RWPE2 (cell line): ENCODE measurements at regions not wholly inside any gene's neighbourhood (a gene's known extent, or its start where the extent isn't known, plus 50 kb on each side); places are given as distances from the start of the nearest gene placed in this dataset.

Source experiments
- ATAC-seq: fragments of 200-7000 bp; cut with Tn5 transposase; 3 replicates; pipeline ENCODE4 v1.9.1; 2021; ENCODE audit warnings: low read depth
- DNase-seq: peaks from one replicate; pipeline ENCODE4 v3.0.0-alpha.2; 2020; ENCODE audit warnings: low spot score
- H3K27ac ChIP-seq: fragments of 450-650 bp; 2 replicates; pipeline ENCODE4 v1.5.1; 2017; ENCODE audit warnings: mild to moderate bottlenecking; ENCODE audit not compliant: poor library complexity, severe bottlenecking
- H3K27me3 ChIP-seq: fragments of 250-450 bp; sonication (Bioruptor Pico); 2 replicates; pipeline ENCODE4 v1.5.1; 2021; ENCODE audit warnings: mild to moderate bottlenecking, moderate library complexity; ENCODE audit not compliant: insufficient read depth, poor library complexity, severe bottlenecking
- H3K36me3 ChIP-seq: fragments of 250-450 bp; sonication (Bioruptor Pico); 2 replicates; pipeline ENCODE4 v1.5.1; 2020; ENCODE audit warnings: low read depth, mild to moderate bottlenecking, moderate library complexity
- H3K4me1 ChIP-seq: fragments of 250-450 bp; sonication (Bioruptor Pico); 2 replicates; pipeline ENCODE4 v1.5.1; 2021; ENCODE audit warnings: mild to moderate bottlenecking, moderate library complexity; ENCODE audit not compliant: insufficient read depth, poor library complexity, severe bottlenecking
- H3K4me3 ChIP-seq: fragments of 250-450 bp; sonication (Bioruptor Pico); 2 replicates; pipeline ENCODE4 v1.5.1; 2021; ENCODE audit warnings: mild to moderate bottlenecking, moderate library complexity; ENCODE audit not compliant: severe bottlenecking
- H3K9me3 ChIP-seq: fragments of 250-450 bp; sonication (Bioruptor Pico); 2 replicates; pipeline ENCODE4 v1.5.1; 2021; ENCODE audit warnings: mild to moderate bottlenecking, moderate library complexity; ENCODE audit not compliant: severe bottlenecking
- TF ChIP-seq, protein P1 (sequence below): fragments of 450-650 bp; IDR thresholded peaks from one replicate; pipeline ENCODE4 v1.5.1; 2017; ENCODE audit warnings: mild to moderate bottlenecking, moderate library complexity; ENCODE audit not compliant: poor library complexity, severe bottlenecking

DNA sequence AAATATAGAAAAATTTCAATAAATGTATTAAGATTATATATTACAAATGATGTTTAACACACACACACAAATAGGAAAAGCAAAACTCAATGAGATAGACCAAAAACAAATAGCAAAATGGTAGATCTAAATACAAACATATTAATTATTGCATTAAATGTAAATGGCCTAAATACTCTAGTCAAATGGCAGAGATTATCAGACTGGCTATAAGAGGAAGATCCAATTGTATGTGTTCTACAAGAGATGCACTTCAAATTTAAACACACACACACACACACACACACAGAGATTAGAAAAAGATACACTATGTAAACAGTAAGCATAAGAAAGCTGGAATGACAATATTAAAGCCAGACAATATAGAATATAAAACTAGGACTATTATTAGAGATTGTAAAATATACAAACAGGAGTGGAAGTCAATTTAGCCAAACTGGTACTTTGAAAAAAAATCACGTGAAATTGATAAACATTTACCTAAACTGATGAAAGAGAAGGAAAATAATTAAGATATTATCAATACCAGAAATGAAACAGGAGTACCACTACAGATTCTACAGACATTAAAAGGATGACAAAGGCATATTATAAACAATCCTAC, 150.5 kb downstream of the TBXT start:
- H3K27me3 ChIP-seq: no peaks in the 10 kb centered on the region
- H3K36me3 ChIP-seq: no peaks in the 10 kb centered on the region
- no peak for ATAC-seq
- DNase-seq: no peak
- no peak overlapping the region for H3K27ac ChIP-seq
- TF ChIP-seq, protein P1, sequence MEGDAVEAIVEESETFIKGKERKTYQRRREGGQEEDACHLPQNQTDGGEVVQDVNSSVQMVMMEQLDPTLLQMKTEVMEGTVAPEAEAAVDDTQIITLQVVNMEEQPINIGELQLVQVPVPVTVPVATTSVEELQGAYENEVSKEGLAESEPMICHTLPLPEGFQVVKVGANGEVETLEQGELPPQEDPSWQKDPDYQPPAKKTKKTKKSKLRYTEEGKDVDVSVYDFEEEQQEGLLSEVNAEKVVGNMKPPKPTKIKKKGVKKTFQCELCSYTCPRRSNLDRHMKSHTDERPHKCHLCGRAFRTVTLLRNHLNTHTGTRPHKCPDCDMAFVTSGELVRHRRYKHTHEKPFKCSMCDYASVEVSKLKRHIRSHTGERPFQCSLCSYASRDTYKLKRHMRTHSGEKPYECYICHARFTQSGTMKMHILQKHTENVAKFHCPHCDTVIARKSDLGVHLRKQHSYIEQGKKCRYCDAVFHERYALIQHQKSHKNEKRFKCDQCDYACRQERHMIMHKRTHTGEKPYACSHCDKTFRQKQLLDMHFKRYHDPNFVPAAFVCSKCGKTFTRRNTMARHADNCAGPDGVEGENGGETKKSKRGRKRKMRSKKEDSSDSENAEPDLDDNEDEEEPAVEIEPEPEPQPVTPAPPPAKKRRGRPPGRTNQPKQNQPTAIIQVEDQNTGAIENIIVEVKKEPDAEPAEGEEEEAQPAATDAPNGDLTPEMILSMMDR: no peak
- no peak overlapping the region for H3K4me3 ChIP-seq
- no peaks in the 10 kb centered on the region for H3K4me1 ChIP-seq
- H3K9me3 ChIP-seq: peaks cover 16% of the 10 kb centered on the region

DNA sequence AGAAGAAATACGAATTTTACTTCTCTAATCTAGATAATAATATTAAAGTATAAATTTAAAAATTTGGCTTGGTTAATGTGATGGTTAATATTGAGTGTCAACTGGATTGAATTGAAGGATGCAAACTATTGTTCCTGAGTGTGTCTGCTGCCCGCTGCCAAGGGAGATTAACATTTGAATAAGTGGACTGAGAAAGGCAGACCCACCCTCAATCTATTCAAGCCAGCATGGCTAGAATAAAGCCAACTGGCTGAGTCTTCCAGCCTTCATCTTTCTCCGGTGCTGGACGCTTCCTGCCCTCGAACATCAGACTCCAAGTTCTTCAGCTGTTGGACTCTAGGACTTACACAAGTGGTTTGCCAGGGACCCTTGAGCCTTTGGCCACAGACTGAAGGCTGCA, 152.7 kb downstream of the TBXT start:
- H3K27ac ChIP-seq: no peak overlapping the region
- DNase-seq (no peak), ATAC-seq (no peak)
- TF ChIP-seq, protein P1: no peak
- H3K4me1 ChIP-seq: no peaks in the 10 kb centered on the region
- H3K36me3 ChIP-seq: no peaks in the 10 kb centered on the region
- H3K9me3 ChIP-seq: peaks cover 16% of the 10 kb centered on the region
- no peak overlapping the region for H3K4me3 ChIP-seq
- no peaks in the 10 kb centered on the region for H3K27me3 ChIP-seq

DNA sequence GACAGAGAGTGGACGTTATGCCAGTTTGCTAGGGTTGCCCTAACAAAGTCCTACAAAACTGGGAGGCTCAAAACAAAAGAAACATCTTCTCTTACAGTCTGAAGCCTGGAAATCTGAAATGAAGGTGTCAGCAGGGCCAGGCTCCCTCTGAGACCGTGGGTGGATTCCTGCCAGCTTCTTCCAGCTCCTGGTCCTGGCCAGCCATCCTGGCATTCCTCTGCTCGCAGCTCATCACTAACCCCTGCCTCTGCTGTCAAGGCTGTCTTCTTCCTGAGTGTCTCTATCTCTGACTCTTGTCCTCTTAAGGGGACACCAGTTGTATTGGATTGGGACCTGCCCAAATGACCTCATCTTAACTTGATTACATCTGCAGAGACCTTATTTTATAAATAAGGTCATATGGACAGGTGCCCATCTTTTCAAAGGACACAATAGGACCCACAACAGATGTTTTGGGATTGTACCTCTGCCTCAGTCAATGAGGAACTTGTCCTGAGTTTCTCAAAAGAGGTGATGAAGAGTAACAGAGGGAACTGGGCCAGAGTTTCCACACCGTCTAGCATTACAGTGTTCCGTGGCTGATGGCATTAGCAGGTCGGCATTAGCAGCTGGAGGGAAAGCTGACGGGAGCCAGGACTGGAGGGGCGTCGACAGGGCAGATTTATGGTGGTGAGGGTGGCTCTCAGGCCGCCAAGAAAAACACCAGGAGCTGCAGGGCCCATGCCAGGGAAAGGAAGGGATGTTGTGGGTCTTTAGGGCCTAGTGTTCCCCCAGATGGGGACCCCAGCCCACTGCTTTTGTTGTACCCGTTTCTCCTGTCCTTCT, 157.3 kb downstream of the TBXT start:
- no peak for DNase-seq
- H3K27ac ChIP-seq: no peak overlapping the region
- no peaks in the 10 kb centered on the region for H3K4me1 ChIP-seq
- peaks cover 18% of the 10 kb centered on the region for H3K27me3 ChIP-seq
- TF ChIP-seq, protein P1: no peak
- ATAC-seq: no peak
- H3K4me3 ChIP-seq: no peak overlapping the region
- no peaks in the 10 kb centered on the region for H3K9me3 ChIP-seq
- H3K36me3 ChIP-seq: no peaks in the 10 kb centered on the region

DNA sequence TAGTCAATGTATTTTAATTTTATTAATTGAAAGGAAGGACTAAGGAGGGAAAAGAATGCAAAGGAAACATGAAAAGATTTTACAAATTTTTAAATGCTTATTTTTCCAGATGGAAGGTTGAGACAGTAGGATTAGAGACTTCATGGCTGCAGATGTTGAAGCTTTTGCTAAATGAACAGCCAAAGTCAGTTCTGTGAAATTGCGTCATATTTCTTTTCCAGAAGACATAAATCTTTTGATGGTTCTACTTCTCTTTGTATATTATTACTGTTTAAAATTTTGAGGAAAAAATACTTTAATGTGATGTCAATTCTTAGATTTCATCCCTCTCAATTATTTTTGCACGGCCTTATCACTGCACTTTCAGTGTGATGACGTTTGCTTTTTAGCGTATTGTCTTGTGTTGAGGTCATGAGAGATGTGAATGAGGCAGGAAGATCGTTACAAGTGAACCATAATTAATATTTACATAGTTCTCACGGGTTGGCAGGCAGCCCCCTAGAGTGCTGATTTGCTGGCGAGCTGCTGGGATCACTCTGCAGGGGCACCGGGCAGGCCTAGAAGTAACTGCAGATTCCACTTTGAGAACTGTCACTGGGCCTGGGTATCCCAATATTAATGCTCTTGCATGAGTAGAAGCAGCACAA, 158.1 kb downstream of the TBXT start:
- H3K4me1 ChIP-seq: no peaks in the 10 kb centered on the region
- ATAC-seq (no peak), DNase-seq (no peak)
- TF ChIP-seq, protein P1: no peak
- no peaks in the 10 kb centered on the region for H3K36me3 ChIP-seq
- H3K9me3 ChIP-seq: no peaks in the 10 kb centered on the region
- H3K27me3 ChIP-seq: peaks cover 18% of the 10 kb centered on the region
- no peak overlapping the region for H3K4me3 ChIP-seq
- H3K27ac ChIP-seq: no peak overlapping the region
